NOMO-1 treated with dmso at 0.1 percent for 144 hours (cell line): ENCODE measurements at regions not wholly inside any gene's neighbourhood (a gene's known extent, or its start where the extent isn't known, plus 50 kb on each side); places are given as distances from the start of the nearest gene placed in this dataset.

Experiments used
- DNase-seq: peaks from one replicate; lab custom pipeline; 2025; ENCODE audit not compliant: unreplicated experiment; lab: John Stamatoyannopoulos, UW

DNA sequence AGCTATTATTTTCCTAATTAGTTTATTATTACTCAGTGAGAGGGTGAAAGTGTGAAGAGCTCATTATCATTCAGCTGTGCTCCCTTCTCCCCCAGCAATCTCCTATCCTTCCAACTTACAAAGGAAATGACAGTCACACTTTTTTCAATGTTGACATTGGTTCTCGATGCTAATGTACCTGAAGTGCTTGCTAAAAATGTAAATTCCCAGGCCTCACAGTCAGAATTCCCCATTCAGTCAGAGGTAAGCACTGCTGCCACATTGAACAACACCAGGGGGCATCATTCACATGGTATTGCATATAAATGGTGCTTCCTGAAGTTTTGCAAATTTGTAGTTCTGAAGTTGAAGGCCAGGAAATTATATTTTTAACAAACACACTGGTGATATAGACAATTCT is 132.7 kb upstream of the FOXD3 start:
- no peak for DNase-seq

- DNase-seq, result no peak
Observed at GRCh38 chr1:63190171-63190570, 132.2 kb upstream of the FOXD3 start.

- DNase-seq, result no peak
Observed at GRCh38 chr1:63198871-63199394, 123.4 kb upstream of the FOXD3 start.

DNA sequence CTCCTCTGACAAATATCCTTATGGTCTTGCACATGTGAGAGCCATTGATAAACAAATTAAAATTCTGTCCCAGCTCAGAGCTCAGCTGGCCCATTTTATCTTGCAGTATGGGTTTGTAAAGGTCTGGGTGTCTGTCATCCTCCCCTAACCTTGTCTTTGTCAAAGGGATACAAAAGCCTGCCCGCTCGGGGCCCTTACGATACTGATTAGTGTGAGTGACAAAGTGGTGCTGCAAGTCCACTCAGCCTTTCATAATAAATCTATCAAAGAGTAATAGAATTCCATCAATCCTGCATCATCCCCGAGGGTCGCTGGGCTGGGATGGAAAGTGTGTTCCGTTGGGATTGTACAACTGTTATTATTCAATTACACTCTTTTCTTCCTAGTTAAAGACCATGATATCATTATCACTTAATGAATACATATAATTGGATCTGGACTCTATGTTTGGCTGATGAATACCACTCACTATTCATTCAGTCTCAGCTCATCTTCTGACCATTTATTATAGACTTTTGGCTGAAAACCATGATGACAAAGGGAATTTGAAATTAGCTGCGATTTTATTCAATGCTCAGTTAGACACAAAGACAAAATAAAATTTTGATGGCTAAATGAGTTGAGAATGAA is 122.5 kb upstream of the FOXD3 start:
- no peak for DNase-seq

- no peak for DNase-seq
Observed at GRCh38 chr1:63200676-63201075, 121.7 kb upstream of the FOXD3 start.

DNA sequence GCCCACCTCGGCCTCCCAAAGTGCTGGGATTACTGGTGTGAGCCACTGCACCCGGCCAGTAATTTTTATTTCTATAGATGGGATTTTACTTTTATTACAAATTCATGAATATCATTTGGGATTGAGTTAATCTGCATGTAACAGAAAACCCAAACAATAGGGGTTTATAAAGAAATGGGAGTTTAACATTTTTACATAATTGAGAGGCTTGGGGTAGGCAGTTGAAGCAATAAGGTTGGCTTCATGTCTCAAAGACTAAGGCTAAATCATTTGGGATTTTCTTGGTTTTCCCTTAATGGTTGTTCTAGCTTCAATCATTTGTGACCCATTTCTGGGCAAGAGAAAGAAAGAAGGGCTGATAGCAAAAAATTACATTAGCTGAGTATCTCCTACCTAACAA is 118.7 kb upstream of the FOXD3 start:
- no peak for DNase-seq

GRCh38 chr1:63205776-63206175 is 116.6 kb upstream of the FOXD3 start:
- no peak for DNase-seq

DNA sequence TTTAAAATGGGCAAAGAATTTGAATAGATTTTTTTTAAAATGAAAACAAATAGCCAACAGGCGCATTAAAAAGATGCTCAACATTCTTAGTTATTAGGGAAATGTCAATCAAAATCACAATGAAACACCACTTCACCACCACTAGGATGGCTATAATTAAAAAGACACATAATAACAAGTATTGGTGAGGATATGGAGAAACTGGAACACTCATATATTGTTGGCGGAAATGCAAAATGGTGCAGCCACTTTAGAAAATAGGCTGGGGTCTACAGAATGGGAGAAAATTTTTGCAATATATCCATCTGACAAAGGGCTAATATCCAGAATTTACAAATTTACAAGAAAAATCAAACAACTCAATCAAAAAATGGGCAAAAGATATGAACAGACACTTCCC is 107.8 kb upstream of the FOXD3 start:
- DNase-seq, result no peak

- no peak for DNase-seq
Observed at GRCh38 chr1:63223426-63223825, 98.9 kb upstream of the FOXD3 start.

DNA sequence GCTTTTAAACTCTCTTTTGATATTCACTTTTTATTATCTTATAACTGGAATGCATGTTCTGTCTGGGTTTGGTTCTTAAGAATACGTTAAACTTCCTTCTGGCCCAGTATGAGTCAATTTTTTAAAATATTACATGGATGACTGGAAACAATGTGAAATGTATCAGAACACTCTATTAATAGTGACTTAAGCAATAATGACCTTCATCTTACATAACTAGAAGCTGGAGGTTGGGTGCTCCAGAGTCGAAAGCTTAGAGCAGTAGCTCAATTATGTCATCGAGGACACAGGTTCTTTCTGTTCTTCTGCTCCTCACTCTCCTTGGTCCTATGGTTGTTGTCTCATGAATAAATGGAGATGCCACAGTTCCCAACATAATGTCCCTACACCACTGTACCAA is 91.6 kb upstream of the FOXD3 start:
- DNase-seq, result no peak

DNA sequence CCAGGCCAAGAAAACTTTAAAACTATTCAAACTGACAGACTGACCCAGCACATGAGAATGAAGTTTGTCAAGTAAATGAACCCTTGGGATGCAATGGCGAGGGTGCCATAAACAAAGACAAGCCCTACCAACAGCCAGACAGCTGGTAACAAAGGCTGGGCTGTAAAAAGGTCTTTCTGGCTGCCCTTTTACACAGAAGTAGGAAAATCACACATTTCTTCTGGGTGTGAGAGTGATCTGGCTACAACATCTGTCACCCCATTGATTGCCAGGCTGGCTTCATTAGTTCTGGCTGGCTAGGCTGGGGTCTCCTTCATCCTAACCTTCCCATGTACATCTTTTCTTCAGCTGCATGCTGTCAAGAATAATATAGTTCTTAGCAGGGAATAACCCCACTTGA is 83.6 kb upstream of the FOXD3 start:
- no peak for DNase-seq

GRCh38 chr1:63245186-63245585 is 77.2 kb upstream of the FOXD3 start:
- no peak for DNase-seq

DNA sequence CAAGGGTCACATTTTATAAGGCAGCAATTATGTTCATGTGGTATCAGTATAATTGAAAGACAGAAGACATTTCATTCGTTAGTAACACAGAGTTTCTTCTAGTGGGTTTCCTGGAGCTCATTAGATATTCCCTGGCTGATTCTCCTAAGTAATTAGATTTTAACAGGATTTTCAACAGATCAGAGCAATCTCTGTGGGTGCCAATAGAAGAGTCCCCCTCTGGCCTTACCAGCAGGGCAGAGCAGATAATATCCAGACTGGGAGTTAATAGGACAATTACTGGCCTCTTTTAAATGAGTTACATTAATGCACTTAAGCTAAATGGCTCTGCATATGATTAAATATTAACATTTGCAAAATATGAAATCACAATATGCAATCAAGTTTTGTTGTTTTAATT is 74.2 kb upstream of the FOXD3 start:
- no peak for DNase-seq

- DNase-seq, result no peak
Observed at GRCh38 chr1:63255153-63255552, 67.2 kb upstream of the FOXD3 start.

GRCh38 chr1:63261736-63262458 is 60.5 kb upstream of the FOXD3 start:
- DNase-seq, result no peak

DNA sequence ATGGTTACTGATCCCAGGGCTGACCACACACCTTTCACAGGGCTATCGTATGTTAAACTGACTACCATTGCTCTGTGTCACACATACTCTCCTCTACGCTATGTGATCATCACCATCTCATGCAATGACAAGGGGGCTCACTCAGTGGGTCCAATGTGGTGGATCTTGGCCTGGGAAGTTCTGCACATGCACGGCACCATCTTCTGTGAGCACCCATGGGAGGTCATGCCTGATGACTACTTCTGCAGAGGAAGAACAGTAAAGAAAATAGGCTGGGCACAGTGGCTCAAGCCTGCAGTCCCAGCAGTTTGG is 60.0 kb upstream of the FOXD3 start:
- DNase-seq, result no peak

DNA sequence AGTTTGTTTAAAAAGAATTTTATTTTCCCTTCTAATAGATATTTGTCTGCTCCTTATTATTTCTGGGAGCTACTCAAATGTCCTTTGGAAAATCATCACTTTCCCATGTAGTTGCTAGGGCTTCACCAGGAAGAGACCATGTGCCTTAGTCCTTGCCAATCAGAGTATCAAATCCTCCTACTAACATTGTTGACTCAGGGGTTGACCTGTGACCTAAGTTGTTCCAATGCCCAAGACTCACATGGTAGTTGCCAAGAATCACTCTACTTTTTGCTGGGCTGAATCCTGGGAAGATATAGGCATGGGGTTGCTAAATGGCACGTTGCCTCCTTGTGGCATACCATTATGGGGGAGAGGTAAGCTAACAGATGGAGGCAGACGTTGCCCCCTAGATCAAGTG is 58.2 kb upstream of the FOXD3 start:
- DNase-seq, result no peak

- DNase-seq, result no peak
Observed at GRCh38 chr1:63266857-63267256, 55.5 kb upstream of the FOXD3 start.

DNA sequence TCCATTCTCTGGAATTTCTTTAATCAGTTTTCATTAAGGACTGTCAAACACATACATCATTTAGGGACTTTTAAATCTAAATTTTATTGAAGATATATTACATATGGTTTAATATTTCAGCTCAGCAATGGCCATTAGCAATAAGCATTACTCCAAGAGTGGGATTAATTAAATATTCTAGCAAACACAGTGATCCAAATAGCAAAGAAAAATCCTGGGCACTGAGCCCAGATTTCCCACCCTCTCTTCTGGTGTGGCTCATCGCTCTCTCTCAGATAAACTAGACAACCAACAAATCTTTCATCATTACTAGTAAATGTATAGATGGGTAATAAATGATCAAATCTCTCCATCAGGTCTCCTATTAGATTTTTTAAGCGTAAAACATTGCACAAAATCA is 53.5 kb upstream of the FOXD3 start:
- no peak for DNase-seq

DNA sequence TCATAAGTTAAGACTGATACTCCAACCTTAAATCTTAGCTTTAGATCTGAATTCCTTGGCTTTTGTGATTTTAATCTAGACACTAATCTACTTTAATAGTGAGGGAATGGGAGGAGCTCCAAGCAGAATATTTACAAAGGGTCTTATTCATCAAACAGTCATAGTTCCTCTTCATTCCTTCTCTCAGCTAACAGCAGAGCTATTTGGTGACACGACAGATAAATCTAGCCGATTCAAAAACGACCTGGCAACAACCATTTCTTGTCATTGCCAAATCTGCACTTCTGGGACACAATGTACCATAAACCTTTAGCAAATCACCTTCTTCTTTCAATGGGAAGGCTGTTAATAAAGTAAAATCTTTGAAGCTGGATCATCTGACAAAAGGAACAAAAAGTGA is 52.8 kb upstream of the FOXD3 start:
- no peak for DNase-seq
